ENCODE measurements at regions not wholly inside any gene's neighbourhood (a gene's known extent, or its start where the extent isn't known, plus 50 kb on each side); places are given as distances from the start of the nearest gene placed in this dataset.

GRCh38 chr13:84661718-84662117, 779.4 kb upstream of the SLITRK1 start:
- H3K79me2 ChIP-seq (ENCODE audit: control insufficient read depth, insufficient read depth, low read length), result no peaks in the 10 kb centered on the region
- H3K9me3 ChIP-seq (ENCODE audit: control insufficient read depth, insufficient read depth, low read depth, low read length), result no peaks in the 10 kb centered on the region
- no peak overlapping the region for H3K9ac ChIP-seq (ENCODE audit: insufficient read depth, low read length)
- no peaks in the 10 kb centered on the region for H3K4me1 ChIP-seq (ENCODE audit: control insufficient read depth, extremely low read depth, insufficient read depth, low read length)
- H3K27me3 ChIP-seq (ENCODE audit: control insufficient read depth, insufficient read depth, low read length), result no peaks in the 10 kb centered on the region
- no peak overlapping the region for H3K4me3 ChIP-seq (replicated peaks in 1 of 4; ENCODE audit: control extremely low read depth in 1 of 4, insufficient read depth in 1 of 4, low read depth in 3 of 4, low read length in 4 of 4)
- no peak for TF ChIP-seq CTCF (conservative IDR thresholded peaks at IDR 0.05 in 1 of 2, IDR thresholded peaks at IDR 0.05 in 1 of 2; ENCODE audit: low read depth in 1 of 2, low read length in 2 of 2)
- no peak for TF ChIP-seq EZH2 (IDR thresholded peaks at IDR 0.05; ENCODE audit: low read length, missing control alignments)
- H2AFZ ChIP-seq (ENCODE audit: low read length), result no peak overlapping the region
- no peaks in the 10 kb centered on the region for H4K20me1 ChIP-seq (ENCODE audit: control insufficient read depth, extremely low read depth, insufficient read depth, low read length)
- H3K4me2 ChIP-seq (ENCODE audit: extremely low read depth, insufficient read depth, low read length), result no peak overlapping the region
- DNase-seq (ENCODE audit: low read depth in 2 of 2), result no peak
- no peaks in the 10 kb centered on the region for H3K36me3 ChIP-seq (ENCODE audit: control insufficient read depth, insufficient read depth, low read length)
- H3K27ac ChIP-seq (ENCODE audit: insufficient read depth, low read length), result no peak overlapping the region

GRCh38 chr13:84659359-84659661, 777.0 kb upstream of the SLITRK1 start:
- Histone ChIP-seq H3K27ac (ENCODE audit: insufficient read depth, low read length) (no peak overlapping the region), H3K79me2 (ENCODE audit: control insufficient read depth, insufficient read depth, low read length) (no peaks in the 10 kb centered on the region), H2AFZ (ENCODE audit: low read length) (no peak overlapping the region), H3K9me3 (ENCODE audit: control insufficient read depth, insufficient read depth, low read depth, low read length) (no peaks in the 10 kb centered on the region), H3K36me3 (ENCODE audit: control insufficient read depth, insufficient read depth, low read length) (no peaks in the 10 kb centered on the region), H3K4me3 (replicated peaks in 1 of 4; ENCODE audit: control extremely low read depth in 1 of 4, insufficient read depth in 1 of 4, low read depth in 3 of 4, low read length in 4 of 4) (no peak overlapping the region), H3K4me2 (ENCODE audit: extremely low read depth, insufficient read depth, low read length) (no peak overlapping the region), H4K20me1 (ENCODE audit: control insufficient read depth, extremely low read depth, insufficient read depth, low read length) (no peaks in the 10 kb centered on the region), H3K27me3 (ENCODE audit: control insufficient read depth, insufficient read depth, low read length) (no peaks in the 10 kb centered on the region), H3K4me1 (ENCODE audit: control insufficient read depth, extremely low read depth, insufficient read depth, low read length) (no peaks in the 10 kb centered on the region), H3K9ac (ENCODE audit: insufficient read depth, low read length) (no peak overlapping the region)
- TF ChIP-seq CTCF (conservative IDR thresholded peaks at IDR 0.05 in 1 of 2, IDR thresholded peaks at IDR 0.05 in 1 of 2; ENCODE audit: low read depth in 1 of 2, low read length in 2 of 2), result no peak
- TF ChIP-seq EZH2 (IDR thresholded peaks at IDR 0.05; ENCODE audit: low read length, missing control alignments), result no peak
- DNase-seq (ENCODE audit: low read depth in 2 of 2), result peak; percentile 57 to 61

- Histone ChIP-seq H3K27me3 (ENCODE audit: control insufficient read depth, insufficient read depth, low read length) (no peaks in the 10 kb centered on the region), H3K9me3 (ENCODE audit: control insufficient read depth, insufficient read depth, low read depth, low read length) (no peaks in the 10 kb centered on the region), H4K20me1 (ENCODE audit: control insufficient read depth, extremely low read depth, insufficient read depth, low read length) (no peaks in the 10 kb centered on the region), H3K79me2 (ENCODE audit: control insufficient read depth, insufficient read depth, low read length) (no peaks in the 10 kb centered on the region), H3K27ac (ENCODE audit: insufficient read depth, low read length) (no peak overlapping the region), H3K36me3 (ENCODE audit: control insufficient read depth, insufficient read depth, low read length) (no peaks in the 10 kb centered on the region), H3K9ac (ENCODE audit: insufficient read depth, low read length) (no peak overlapping the region), H3K4me2 (ENCODE audit: extremely low read depth, insufficient read depth, low read length) (no peak overlapping the region), H3K4me3 (replicated peaks in 1 of 4; ENCODE audit: control extremely low read depth in 1 of 4, insufficient read depth in 1 of 4, low read depth in 3 of 4, low read length in 4 of 4) (no peak overlapping the region), H3K4me1 (ENCODE audit: control insufficient read depth, extremely low read depth, insufficient read depth, low read length) (no peaks in the 10 kb centered on the region), H2AFZ (ENCODE audit: low read length) (no peak overlapping the region)
- DNase-seq (ENCODE audit: low read depth in 2 of 2), result peak; percentile 48 to 63
- TF ChIP-seq CTCF (conservative IDR thresholded peaks at IDR 0.05 in 1 of 2, IDR thresholded peaks at IDR 0.05 in 1 of 2; ENCODE audit: low read depth in 1 of 2, low read length in 2 of 2) (no peak), EZH2 (IDR thresholded peaks at IDR 0.05; ENCODE audit: low read length, missing control alignments) (no peak)
These were observed 776.5 kb upstream of the SLITRK1 start for GRCh38 chr13:84658491-84659358.
